ENCODE measurements at regions not wholly inside any gene's neighbourhood (a gene's known extent, or its start where the extent isn't known, plus 50 kb on each side); places are given as distances from the start of the nearest gene placed in this dataset.

DNA sequence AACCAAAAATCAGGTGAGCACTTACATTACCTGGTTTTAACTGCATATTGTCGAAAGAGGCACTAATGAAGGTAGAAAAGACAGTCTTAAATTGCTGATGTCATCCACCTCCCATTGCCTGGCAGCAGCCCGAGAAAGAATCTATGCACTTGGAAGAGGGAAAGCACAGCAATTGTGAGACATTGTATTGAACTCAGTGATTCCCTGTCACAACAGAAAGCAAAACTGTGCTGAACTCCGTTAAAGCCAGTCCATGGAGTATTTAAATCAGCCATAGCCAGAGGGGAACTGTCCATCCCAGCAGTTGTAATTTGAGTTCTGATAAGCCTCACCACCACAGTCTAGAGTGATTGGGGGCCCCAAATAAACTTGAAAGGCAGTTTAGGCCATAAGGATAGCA, 466.6 kb upstream of the PCDH9 start:
- H3K9me3 Mint-ChIP-seq, result no peaks in the 10 kb centered on the region
- H3K27ac Mint-ChIP-seq, result peak overlapping the region; percentile 33
- H3K27me3 Mint-ChIP-seq (ENCODE audit: low read depth, poor library complexity), result no peaks in the 10 kb centered on the region
- H3K4me3 Mint-ChIP-seq, result no peak overlapping the region
- no peak for DNase-seq
- TF ChIP-seq, protein P1, sequence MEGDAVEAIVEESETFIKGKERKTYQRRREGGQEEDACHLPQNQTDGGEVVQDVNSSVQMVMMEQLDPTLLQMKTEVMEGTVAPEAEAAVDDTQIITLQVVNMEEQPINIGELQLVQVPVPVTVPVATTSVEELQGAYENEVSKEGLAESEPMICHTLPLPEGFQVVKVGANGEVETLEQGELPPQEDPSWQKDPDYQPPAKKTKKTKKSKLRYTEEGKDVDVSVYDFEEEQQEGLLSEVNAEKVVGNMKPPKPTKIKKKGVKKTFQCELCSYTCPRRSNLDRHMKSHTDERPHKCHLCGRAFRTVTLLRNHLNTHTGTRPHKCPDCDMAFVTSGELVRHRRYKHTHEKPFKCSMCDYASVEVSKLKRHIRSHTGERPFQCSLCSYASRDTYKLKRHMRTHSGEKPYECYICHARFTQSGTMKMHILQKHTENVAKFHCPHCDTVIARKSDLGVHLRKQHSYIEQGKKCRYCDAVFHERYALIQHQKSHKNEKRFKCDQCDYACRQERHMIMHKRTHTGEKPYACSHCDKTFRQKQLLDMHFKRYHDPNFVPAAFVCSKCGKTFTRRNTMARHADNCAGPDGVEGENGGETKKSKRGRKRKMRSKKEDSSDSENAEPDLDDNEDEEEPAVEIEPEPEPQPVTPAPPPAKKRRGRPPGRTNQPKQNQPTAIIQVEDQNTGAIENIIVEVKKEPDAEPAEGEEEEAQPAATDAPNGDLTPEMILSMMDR (IDR thresholded peaks at IDR 0.05), result no peak
- H3K4me1 Mint-ChIP-seq, result no peaks in the 10 kb centered on the region
- no peaks in the 10 kb centered on the region for H3K36me3 Mint-ChIP-seq (ENCODE audit: low read depth)

DNA sequence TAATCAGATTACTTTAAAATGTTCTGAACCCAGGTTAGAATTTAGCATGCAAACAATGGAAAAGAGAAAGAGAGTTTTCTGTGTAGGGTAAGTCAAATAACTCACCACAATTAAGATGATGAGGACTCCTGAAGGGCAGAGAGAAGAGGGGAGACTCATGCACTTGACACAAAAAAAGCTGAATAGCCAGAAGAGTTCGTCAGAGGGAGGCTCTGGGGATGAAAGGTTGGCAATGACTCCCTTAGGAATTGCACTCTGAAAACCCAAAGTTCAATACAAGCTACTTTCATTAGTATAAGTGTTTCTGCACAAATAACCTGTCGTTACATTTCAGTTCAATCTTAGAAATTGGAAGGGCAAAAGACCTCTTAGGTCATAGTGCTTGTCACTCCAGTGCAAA, 434.4 kb upstream of the PCDH9 start:
- DNase-seq, result no peak
- H3K36me3 Mint-ChIP-seq (ENCODE audit: low read depth), result no peaks in the 10 kb centered on the region
- H3K9me3 Mint-ChIP-seq, result no peaks in the 10 kb centered on the region
- TF ChIP-seq, protein P1 (IDR thresholded peaks at IDR 0.05), result no peak
- no peak overlapping the region for H3K4me3 Mint-ChIP-seq
- H3K27ac Mint-ChIP-seq, result no peak overlapping the region
- peaks cover 4% of the 10 kb centered on the region for H3K4me1 Mint-ChIP-seq
- no peaks in the 10 kb centered on the region for H3K27me3 Mint-ChIP-seq (ENCODE audit: low read depth, poor library complexity)

DNA sequence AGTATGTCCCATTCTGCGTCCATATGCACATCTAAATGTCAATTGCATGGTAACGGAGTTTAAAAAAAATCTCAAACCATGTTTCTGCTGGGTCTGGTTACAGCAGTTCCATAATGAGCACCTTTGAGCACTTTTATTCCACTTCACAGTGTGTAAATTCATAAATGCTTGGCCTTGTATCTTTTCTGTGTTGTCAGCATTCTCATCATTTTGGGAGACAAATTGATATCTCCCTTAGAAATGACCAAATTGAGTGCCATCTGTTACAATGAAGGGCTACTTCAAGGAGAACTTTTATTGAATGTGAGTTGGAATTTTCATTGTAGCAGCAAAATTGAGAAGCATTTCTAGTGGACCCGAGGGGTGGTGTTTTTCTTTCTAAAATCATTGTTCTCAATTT, 432.9 kb upstream of the PCDH9 start:
- TF ChIP-seq, protein P1 (IDR thresholded peaks at IDR 0.05), result no peak
- no peak overlapping the region for H3K27ac Mint-ChIP-seq
- H3K27me3 Mint-ChIP-seq (ENCODE audit: low read depth, poor library complexity), result no peaks in the 10 kb centered on the region
- H3K9me3 Mint-ChIP-seq, result no peaks in the 10 kb centered on the region
- H3K4me3 Mint-ChIP-seq, result no peak overlapping the region
- DNase-seq, result no peak
- H3K4me1 Mint-ChIP-seq, result peaks cover 4% of the 10 kb centered on the region
- no peaks in the 10 kb centered on the region for H3K36me3 Mint-ChIP-seq (ENCODE audit: low read depth)

DNA sequence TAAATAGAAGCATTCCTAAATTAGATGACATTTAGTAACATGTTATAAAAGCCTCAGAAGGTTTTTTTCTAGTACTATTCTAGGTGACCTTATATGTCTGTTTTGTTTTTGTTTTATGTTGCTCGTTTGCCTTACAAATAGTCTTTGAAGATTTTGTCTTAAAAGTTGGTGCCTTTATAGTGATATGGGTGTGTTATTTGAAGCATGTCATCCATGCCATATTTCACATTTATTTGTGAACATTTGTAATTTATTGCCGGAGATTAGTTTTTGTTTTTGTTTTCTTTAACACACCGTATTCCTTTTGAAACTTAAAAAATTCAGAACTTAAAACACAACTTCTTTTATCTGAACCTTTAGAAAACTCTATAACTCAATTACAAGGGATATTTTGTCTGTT, 422.8 kb upstream of the PCDH9 start:
- Mint-ChIP-seq H3K4me1 (peaks cover 7% of the 10 kb centered on the region), H3K27me3 (ENCODE audit: low read depth, poor library complexity) (no peaks in the 10 kb centered on the region), H3K27ac (no peak overlapping the region), H3K4me3 (no peak overlapping the region), H3K9me3 (no peaks in the 10 kb centered on the region), H3K36me3 (ENCODE audit: low read depth) (no peaks in the 10 kb centered on the region)
- TF ChIP-seq, protein P1 (IDR thresholded peaks at IDR 0.05), result no peak
- no peak for DNase-seq

- no peaks in the 10 kb centered on the region for H3K36me3 Mint-ChIP-seq (ENCODE audit: low read depth)
- no peak overlapping the region for H3K27ac Mint-ChIP-seq
- no peaks in the 10 kb centered on the region for H3K27me3 Mint-ChIP-seq (ENCODE audit: low read depth, poor library complexity)
- no peak overlapping the region for H3K4me3 Mint-ChIP-seq
- no peaks in the 10 kb centered on the region for H3K9me3 Mint-ChIP-seq
- no peak for DNase-seq
- peaks cover 7% of the 10 kb centered on the region for H3K4me1 Mint-ChIP-seq
- TF ChIP-seq, protein P1 (IDR thresholded peaks at IDR 0.05), result no peak
Observed at GRCh38 chr13:67651908-67652465, 421.9 kb upstream of the PCDH9 start.

DNA sequence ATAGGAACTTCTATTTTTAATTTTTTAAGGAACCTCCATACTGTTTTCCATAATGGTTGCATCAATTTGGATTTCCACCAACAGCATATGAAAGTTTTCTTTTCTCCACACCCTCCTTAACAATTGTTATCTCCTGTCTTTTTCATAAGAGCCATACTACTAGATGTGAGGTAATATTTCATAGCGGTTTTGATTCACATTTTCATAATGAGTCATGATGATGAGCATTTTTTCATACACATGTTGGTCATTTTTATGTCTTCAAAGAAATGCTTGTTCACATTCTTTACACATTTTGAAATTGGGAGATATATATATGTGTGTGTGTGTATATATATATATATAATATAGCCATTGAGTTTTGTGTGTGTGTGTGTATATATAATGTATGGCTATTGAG, 420.3 kb upstream of the PCDH9 start:
- Mint-ChIP-seq H3K9me3 (no peaks in the 10 kb centered on the region), H3K4me3 (no peak overlapping the region), H3K27ac (no peak overlapping the region), H3K27me3 (ENCODE audit: low read depth, poor library complexity) (no peaks in the 10 kb centered on the region), H3K36me3 (ENCODE audit: low read depth) (no peaks in the 10 kb centered on the region), H3K4me1 (peaks cover 7% of the 10 kb centered on the region)
- DNase-seq, result no peak
- TF ChIP-seq, protein P1 (IDR thresholded peaks at IDR 0.05), result no peak

Measured in nephron progenitor cell (in vitro differentiated cells).